HTERT RPE-1 (cell line): ENCODE measurements at regions not wholly inside any gene's neighbourhood (a gene's known extent, or its start where the extent isn't known, plus 50 kb on each side); places are given as distances from the start of the nearest gene placed in this dataset.
"Not testable (repeated sequence)": the region's sequence is repeated elsewhere in the genome, so short reads cannot be mapped to it uniquely, and the experiment has no call there.

Experiments used
- in situ Hi-C: fragments of 300-500 bp; cut with MboI; formaldehyde crosslinking; loops from 4 replicates; pipeline ENCODE4 v1.14.3; 2020; ENCODE audit warnings: low sequenced_read_pairs

GRCh38 chr2:176781570-176782217 is 430.9 kb upstream of the HNRNPA3 start:
- in situ Hi-C loops = no loop called here

DNA sequence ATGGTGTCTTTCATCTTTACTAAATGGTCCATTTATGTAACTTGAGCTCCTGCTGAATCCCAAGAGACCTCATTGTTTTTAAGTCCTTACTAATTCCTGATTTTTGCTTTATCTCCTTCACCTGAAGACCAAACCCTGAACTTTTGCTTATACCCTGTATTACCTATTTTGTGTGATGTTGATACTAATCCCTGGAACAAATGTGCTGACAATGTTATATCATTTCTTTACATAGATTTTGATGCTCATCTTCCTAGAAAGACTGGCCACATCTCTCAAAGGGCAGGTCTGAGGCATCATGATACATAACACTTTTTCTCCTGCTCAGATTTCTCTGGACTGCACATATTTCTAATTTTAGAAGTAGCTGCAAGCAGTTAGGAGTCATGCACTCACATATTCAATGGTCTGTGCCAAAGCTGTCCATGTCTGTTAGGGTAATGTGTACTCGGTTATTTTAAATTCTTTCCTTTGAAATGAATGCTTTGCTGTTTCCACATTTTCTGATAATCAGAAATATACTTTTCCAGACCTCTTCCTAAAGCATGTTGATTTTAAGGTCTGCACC is 427.9 kb upstream of the HNRNPA3 start:
- in situ Hi-C loops = no loop called here

DNA sequence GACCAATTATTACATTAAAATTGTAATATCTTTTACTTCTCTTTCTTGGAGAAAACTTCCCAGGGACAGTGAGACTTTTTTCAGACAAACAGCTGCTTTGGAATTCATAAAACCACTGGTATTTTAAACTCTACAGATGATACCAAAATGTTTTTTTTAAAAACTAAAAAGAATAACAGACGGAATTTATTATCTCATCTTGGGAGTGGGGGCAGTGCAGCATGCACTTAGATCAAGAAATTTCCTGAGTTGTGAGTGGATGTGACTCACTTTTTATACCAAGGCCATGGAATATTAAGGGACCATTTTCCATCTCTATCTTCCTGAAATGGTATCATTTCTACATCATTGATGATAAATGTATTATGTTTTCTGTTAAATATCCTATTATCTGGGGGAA is 422.8 kb upstream of the HNRNPA3 start:
- in situ Hi-C loops = no loop called here

- in situ Hi-C loops = no loop called here
These were observed 422.1 kb upstream of the HNRNPA3 start for GRCh38 chr2:176790468-176790867.

GRCh38 chr2:176793792-176794191 is 418.8 kb upstream of the HNRNPA3 start:
- in situ Hi-C loops = no loop called here

DNA sequence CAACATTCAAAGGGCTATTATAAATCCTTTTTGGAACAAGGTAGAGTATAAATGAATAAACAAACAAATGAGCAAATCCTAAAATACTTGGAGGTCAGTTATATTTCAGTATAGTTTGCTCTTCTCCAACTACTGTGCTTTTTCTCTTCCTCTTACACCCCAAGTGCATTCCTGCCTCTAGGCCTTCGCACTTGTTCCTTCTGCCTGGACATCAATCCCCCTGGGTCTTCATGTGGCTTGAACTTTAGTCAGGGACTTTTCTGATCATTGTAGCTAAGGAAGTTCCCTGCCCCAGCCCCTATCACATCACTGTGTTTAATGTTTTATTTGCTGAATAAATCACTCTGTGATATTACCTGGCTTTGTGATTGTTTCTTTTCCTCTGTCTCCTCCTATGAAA is 418.2 kb upstream of the HNRNPA3 start:
- in situ Hi-C loops = no loop called here

- in situ Hi-C loops = no loop called here
These were observed 416.8 kb upstream of the HNRNPA3 start for GRCh38 chr2:176795823-176796222.

- in situ Hi-C loops = not testable (repeated sequence)
These were observed 415.9 kb upstream of the HNRNPA3 start for GRCh38 chr2:176796677-176797076.

DNA sequence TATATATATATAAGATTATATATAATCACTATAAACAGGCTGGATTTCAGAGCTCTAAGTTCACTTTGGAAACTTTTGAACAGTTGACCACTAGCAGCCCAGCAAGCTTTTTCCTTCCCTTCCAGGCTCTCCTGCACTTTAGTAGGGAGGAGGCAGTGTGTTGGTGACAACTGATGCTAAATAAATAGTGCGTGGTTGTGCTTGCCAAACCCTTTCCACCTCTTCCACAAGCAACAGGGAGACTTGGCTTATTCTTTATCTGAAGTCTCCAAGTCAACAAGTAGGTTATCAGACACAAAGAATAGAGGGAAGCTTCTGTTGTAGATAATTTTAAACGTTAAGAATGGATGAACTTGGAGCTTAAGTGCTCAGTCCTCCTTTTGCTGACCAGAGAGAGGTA is 408.2 kb upstream of the HNRNPA3 start:
- in situ Hi-C loops = no loop called here

DNA sequence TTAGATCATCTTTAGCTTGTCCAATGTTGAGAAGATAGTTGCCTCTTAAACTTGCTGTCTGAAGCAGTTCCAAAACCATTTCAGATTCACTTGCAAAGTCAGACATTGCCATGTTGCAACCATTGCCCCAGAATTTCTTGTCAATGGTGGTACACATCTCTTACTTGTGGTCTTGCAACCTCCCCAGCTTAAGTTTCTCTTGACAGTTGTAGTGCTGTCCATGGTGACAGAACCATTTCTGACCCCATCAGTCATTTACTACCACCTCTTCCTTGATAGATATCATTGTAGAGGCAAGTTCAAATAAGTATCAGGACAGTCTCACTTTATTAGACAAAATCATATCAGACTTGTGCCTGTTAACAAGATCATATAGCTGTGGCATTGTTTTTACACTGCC is 407.2 kb upstream of the HNRNPA3 start:
- in situ Hi-C loops = no loop called here

DNA sequence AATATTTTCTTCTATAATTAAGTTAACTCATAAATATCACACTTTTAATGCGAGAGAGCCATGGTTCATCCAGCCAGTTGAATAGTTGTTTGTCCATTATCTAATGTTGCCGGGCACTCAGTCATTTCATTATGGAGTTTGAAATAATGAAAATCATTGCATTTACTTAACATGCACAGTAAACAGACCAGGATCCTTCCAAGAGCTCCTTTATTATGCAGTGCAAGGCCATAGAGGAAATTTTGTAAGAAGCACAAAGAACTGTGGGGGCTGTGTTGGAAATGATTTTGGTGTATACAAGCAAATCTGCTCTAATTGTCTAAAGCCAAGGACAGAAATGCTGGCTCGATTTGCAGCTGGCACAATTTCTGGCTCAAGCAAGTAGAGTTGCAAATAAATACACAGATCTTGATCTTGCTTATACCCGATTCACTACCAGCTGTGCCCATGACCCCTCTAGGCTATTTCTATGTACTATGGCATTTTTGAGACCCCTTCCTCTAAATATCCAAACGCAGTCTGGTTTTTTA is 400.3 kb upstream of the HNRNPA3 start:
- in situ Hi-C loops = no loop called here

DNA sequence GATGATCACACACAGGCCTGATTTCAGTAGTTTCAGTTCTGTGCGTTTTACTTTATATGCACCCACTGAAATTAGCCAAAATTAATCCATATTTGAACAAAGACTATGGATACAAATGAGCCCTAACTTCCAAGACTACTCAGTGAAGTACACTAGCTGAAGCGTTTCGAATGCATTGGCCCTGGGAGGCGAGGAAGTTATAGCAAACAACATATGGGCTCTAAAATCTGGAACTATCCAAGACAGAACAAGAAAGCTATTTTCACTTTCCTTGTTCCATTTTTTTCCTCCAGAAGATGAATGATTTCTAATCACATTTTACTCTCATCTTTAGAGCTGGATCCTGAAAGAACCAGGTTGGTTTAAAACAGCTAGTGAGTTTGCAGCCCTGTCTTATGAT is 399.4 kb upstream of the HNRNPA3 start:
- in situ Hi-C loops = no loop called here

DNA sequence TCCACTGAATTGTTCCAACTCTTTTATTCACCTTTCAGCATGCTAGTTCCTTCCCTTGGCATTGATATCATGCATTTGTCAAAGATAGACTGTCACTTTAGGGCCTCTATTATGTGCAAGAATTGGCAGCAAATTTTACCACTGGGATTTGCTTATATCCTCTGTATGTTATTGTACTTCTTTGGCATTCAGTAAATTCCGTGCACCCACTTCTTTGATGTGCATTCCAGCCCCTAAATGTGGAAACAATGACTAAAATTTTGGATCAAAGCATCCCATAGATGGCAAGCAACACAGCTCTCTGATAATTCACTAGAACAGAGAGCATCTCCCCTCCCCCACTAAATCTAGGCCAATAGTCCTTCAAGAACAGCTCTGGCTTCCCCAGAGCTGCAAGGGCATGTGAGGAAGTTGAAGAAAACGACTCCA is 399.0 kb upstream of the HNRNPA3 start:
- in situ Hi-C loops = no loop called here

- in situ Hi-C loops = no loop called here
These were observed 398.3 kb upstream of the HNRNPA3 start for GRCh38 chr2:176814274-176814673.

- in situ Hi-C loops = no loop called here
These were observed 397.7 kb upstream of the HNRNPA3 start for GRCh38 chr2:176814740-176815367.

- in situ Hi-C loops = no loop called here
These were observed 395.5 kb upstream of the HNRNPA3 start for GRCh38 chr2:176817061-176817565.

GRCh38 chr2:176818076-176818475 is 394.5 kb upstream of the HNRNPA3 start:
- in situ Hi-C loops = no loop called here

GRCh38 chr2:176818617-176819016 is 394.0 kb upstream of the HNRNPA3 start:
- in situ Hi-C loops = no loop called here

- in situ Hi-C loops = no loop called here
These were observed 393.3 kb upstream of the HNRNPA3 start for GRCh38 chr2:176819306-176819705.

- in situ Hi-C loops = no loop called here
These were observed 392.1 kb upstream of the HNRNPA3 start for GRCh38 chr2:176820371-176820932.

- in situ Hi-C loops = no loop called here
These were observed 391.2 kb upstream of the HNRNPA3 start for GRCh38 chr2:176821350-176821749.

DNA sequence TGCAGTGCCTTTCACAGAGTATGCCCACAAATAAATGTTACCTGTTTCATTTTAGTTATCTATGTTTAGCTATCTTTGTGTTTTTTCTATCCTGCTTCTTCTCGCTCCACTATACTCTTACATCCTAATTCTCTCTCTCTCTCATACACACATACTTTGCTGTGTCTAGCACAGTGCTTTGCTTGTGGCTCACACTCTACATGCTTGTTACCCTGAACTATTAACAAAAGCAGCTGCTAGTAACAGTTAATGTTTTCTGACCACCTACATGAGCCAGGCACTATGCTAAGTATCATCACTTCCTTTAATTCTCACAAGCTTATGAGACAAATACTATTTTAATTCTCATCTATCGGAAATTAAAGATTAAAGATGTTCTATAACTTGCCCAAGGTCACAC is 390.5 kb upstream of the HNRNPA3 start:
- in situ Hi-C loops = no loop called here
